H1 (cell line): ENCODE measurements at regions not wholly inside any gene's neighbourhood (a gene's known extent, or its start where the extent isn't known, plus 50 kb on each side); places are given as distances from the start of the nearest gene placed in this dataset.

ENCODE experiments used
- ATF2 ChIP-seq: IDR thresholded peaks from 2 replicates; pipeline ENCODE4 v1.6.1; 2012; ENCODE audit warnings: low read length, inconsistent platforms
- CHD7 ChIP-seq: fragments of 300-600 bp; sonication (generic); IDR thresholded peaks from 2 replicates; pipeline ENCODE4 v1.7.1; 2012; ENCODE audit warnings: low read length, moderate library complexity, mild to moderate bottlenecking, inconsistent platforms; ENCODE audit not compliant: insufficient replicate concordance
- RXRA ChIP-seq: IDR thresholded peaks from 2 replicates; pipeline ENCODE4 v1.6.1; 2011; ENCODE audit warnings: low read depth, mild to moderate bottlenecking, low read length, moderate library complexity; ENCODE audit not compliant: insufficient read depth
- SIX5 ChIP-seq: IDR thresholded peaks from 2 replicates; pipeline ENCODE4 v1.6.1; 2011; ENCODE audit warnings: mild to moderate bottlenecking, low read depth, low read length
- SUZ12 ChIP-seq: fragments of 200-600 bp; sonication (generic); IDR thresholded peaks from 2 replicates; pipeline ENCODE4 v1.6.1; 2012; ENCODE audit warnings: mild to moderate bottlenecking, inconsistent platforms, low read length, moderate library complexity, mixed read lengths
- ZNF274 ChIP-seq: IDR thresholded peaks from 2 replicates; pipeline ENCODE4 v1.7.0; 2012; ENCODE audit warnings: low read length, borderline replicate concordance; ENCODE audit errors: extremely low read depth

- no peak for TF ChIP-seq CHD7
- TF ChIP-seq RXRA, result no peak
- TF ChIP-seq ATF2, result no peak
- TF ChIP-seq SIX5, result no peak
- TF ChIP-seq SUZ12, result no peak
- TF ChIP-seq ZNF274, result no peak
- TF ChIP-seq, all 59 proteins: peak for 0
These were observed 110.3 kb upstream of the MSX1 start (continued) for GRCh38 chr4:4749137-4749536.
